HepG2 (cell line): ENCODE measurements at regions not wholly inside any gene's neighbourhood (a gene's known extent, or its start where the extent isn't known, plus 50 kb on each side); places are given as distances from the start of the nearest gene placed in this dataset.
"Not testable (repeated sequence)": the region's sequence is repeated elsewhere in the genome, so short reads cannot be mapped to it uniquely, and the experiment has no call there.

Source experiments
- ATAC-seq: fragments of 200-7000 bp; cut with Tn5 transposase; 3 replicates; pipeline ENCODE4 v1.9.1; 2020; ENCODE audit warnings: mild to moderate bottlenecking, moderate library complexity
- BruUV-seq: library from RNA; stranded (reverse); fragments of 400-500 nt; replicated peaks from 2 replicates; lab custom pipeline; 2021; lab: Mats Ljungman, UMichigan
- CTCF ChIA-PET: fragments of 300-600 bp; formaldehyde crosslinking; extraction: SDS; loops from one replicate; lab custom pipeline; 2021; ENCODE audit warnings: low total read pairs, inconsistent platforms, low intra/inter-chr PET ratio; lab: Yijun Ruan, JAX
- POLR2A ChIA-PET: fragments of 350-600 bp; sonication (Branson Sonifier 250); formaldehyde crosslinking; loops from one replicate; lab custom pipeline; 2020; ENCODE audit warnings: antibody characterized with exemption, inconsistent platforms; lab: Yijun Ruan, JAX
- DNase-seq: peaks from one replicate; pipeline ENCODE4 v3.0.0-alpha.2; 2015; ENCODE audit warnings: low spot score
- FAIRE-seq: peaks from 3 replicates; lab custom pipeline; 2011; peaks lifted over from hg19 to GRCh38; lab: Jason Lieb, UNC
- H2AFZ ChIP-seq: one replicate; pipeline ENCODE4 v1.6.1; 2011; ENCODE audit warnings: low read length, inconsistent platforms
- H3K27ac ChIP-seq: fragments of 300-600 bp; 3 replicates; pipeline ENCODE4 v1.8.0; 2011; ENCODE audit warnings: mixed run types, mild to moderate bottlenecking, mixed read lengths, low read length, inconsistent platforms; ENCODE audit not compliant: insufficient read depth; ENCODE audit errors: extremely low read length
- H3K27me3 ChIP-seq, 2 experiments: fragments of 200-600 bp in 1 of 2; 2 replicates in 1 of 2; 3 replicates in 1 of 2; pipeline versions ENCODE4 v1.6.0 to v1.8.0; 2011; ENCODE audit warnings: low read length in 2 of 2, mild to moderate bottlenecking in 2 of 2, moderate library complexity in 2 of 2, inconsistent platforms in 1 of 2; ENCODE audit not compliant: insufficient read depth in 2 of 2, control insufficient read depth in 1 of 2
- H3K36me3 ChIP-seq, 2 experiments: fragments of 200-600 bp in 1 of 2; replicated peaks in 1 of 2; 2 replicates in 1 of 2; 3 replicates in 1 of 2; pipeline versions ENCODE4 v1.5.1 to v1.8.0; 2011; ENCODE audit warnings: low read length in 2 of 2, inconsistent platforms in 1 of 2; ENCODE audit not compliant: insufficient read depth in 2 of 2, control insufficient read depth in 1 of 2
- H3K4me1 ChIP-seq: 2 replicates; pipeline ENCODE4 v1.5.1; 2012; ENCODE audit warnings: low read length, inconsistent platforms; ENCODE audit not compliant: insufficient read depth
- H3K4me2 ChIP-seq: 2 replicates; pipeline ENCODE4 v1.6.0; 2011; ENCODE audit warnings: low read depth, low read length, inconsistent platforms
- H3K4me3 ChIP-seq, 3 experiments: fragments of 200-600 bp in 1 of 3; sonication (generic), shearing (Covaris generic) in 1 of 3; replicated peaks in 1 of 3; 2 replicates each; pipeline ENCODE4 v1.5.1; 2011 to 2016; ENCODE audit warnings: low read length in 3 of 3, inconsistent platforms in 2 of 3, low read depth in 2 of 3, mild to moderate bottlenecking in 2 of 3, control low read depth in 1 of 3, mixed read lengths in 1 of 3; ENCODE audit not compliant: insufficient read depth in 1 of 3
- H3K79me2 ChIP-seq: one replicate; pipeline ENCODE4 v1.6.1; 2011; ENCODE audit warnings: low read length, inconsistent platforms; ENCODE audit not compliant: insufficient read depth
- H3K9ac ChIP-seq: 2 replicates; pipeline ENCODE4 v1.6.0; 2011; ENCODE audit warnings: mild to moderate bottlenecking, low read depth, low read length, inconsistent platforms; ENCODE audit not compliant: insufficient read depth
- H3K9me3 ChIP-seq: 2 replicates; pipeline ENCODE4 v1.5.1; 2012; ENCODE audit warnings: mild to moderate bottlenecking, low read length
- H4K20me1 ChIP-seq: 2 replicates; pipeline ENCODE4 v1.6.0; 2011; ENCODE audit warnings: inconsistent platforms, mild to moderate bottlenecking, low read length, moderate library complexity; ENCODE audit not compliant: insufficient read depth
- AHDC1 ChIP-seq: sonication (generic); formaldehyde crosslinking; IDR thresholded peaks from 2 replicates; pipeline ENCODE4 v1.5.1; 2020; ENCODE audit warnings: mild to moderate bottlenecking, missing genetic modification reagents, borderline replicate concordance
- FOSL2 ChIP-seq: sonication (generic); formaldehyde crosslinking; IDR thresholded peaks from 2 replicates; pipeline ENCODE4 v1.4.0; 2020; ENCODE audit warnings: missing genetic modification reagents
- HES4 ChIP-seq: sonication (generic); formaldehyde crosslinking; IDR thresholded peaks from 2 replicates; pipeline ENCODE4 v1.9.0; 2021; ENCODE audit warnings: mild to moderate bottlenecking, missing genetic modification reagents, borderline replicate concordance
- SAP130 ChIP-seq: IDR thresholded peaks from 2 replicates; pipeline ENCODE4 v1.6.1; 2016; ENCODE audit warnings: low read depth
- SMARCE1 ChIP-seq: fragments of 450-650 bp; IDR thresholded peaks from 2 replicates; pipeline ENCODE4 v1.6.1; 2017; ENCODE audit warnings: borderline replicate concordance
- SRSF1 ChIP-seq: fragments of 200-400 bp; formaldehyde crosslinking; optimal IDR thresholded peaks from 2 replicates; pipeline ENCODE3; 2017; ENCODE audit warnings: mild to moderate bottlenecking, low read depth, low read length, moderate library complexity
- ZNF562 ChIP-seq: sonication (generic); formaldehyde crosslinking; IDR thresholded peaks from 2 replicates; pipeline ENCODE4 v1.8.0; 2022; ENCODE audit warnings: missing genetic modification reagents, borderline replicate concordance
- ZSCAN9 ChIP-seq: IDR thresholded peaks from 2 replicates; pipeline ENCODE4 v1.6.1; 2016; ENCODE audit warnings: borderline replicate concordance
- WGBS: methylation state at CpG from one replicate; pipeline ENCODE4 v1.1.6; 2017; ENCODE audit warnings: low lambda C conversion rate; 5-methylcytosine and 5-hydroxymethylcytosine counted together
- in situ Hi-C: cut with HindIII; loops from 2 replicates; pipeline ENCODE4 v1.10.0; 2017; ENCODE audit warnings: low pct_unique_long_range_greater_than_20kb; ENCODE audit not compliant: extremely low pct_ligation_motif_present
- intact Hi-C: fragments of 100-400 bp; cut with micrococcal nuclease; formaldehyde crosslinking; loops from one replicate; pipeline ENCODE4 v1.10.0; 2022; ENCODE audit not compliant: unreplicated experiment

GRCh38 chr21:19540287-19540686 is 1136.7 kb upstream of the TMPRSS15 start (continued):
- TF ChIP-seq ZNF562 (CRISPR knock-in tag), result no peak
- no peak for TF ChIP-seq SAP130
- no peak for TF ChIP-seq HES4 (CRISPR knock-in tag)
- TF ChIP-seq SRSF1, result no peak
- TF ChIP-seq SMARCE1, result no peak

- no peak for FAIRE-seq
- no TSS peak for BruUV-seq
- Histone ChIP-seq H4K20me1 (no peaks in the 10 kb centered on the region), H3K36me3 (no peaks in the 10 kb centered on the region), H3K4me1 (no peaks in the 10 kb centered on the region), H3K4me2 (no peak overlapping the region), H3K4me3 (no peak overlapping the region), H3K27me3 (no peaks in the 10 kb centered on the region), H3K9ac (no peak overlapping the region), H3K79me2 (no peaks in the 10 kb centered on the region), H3K9me3 (peaks cover 84% of the 10 kb centered on the region), H3K27ac (no peak overlapping the region), H2AFZ (no peak overlapping the region)
- DNase-seq, result peak; percentile 3
- ATAC-seq, result peak; percentile 49; the same call in 1 of the 3 replicates
- in situ Hi-C loops, result no loop called here
- CTCF ChIA-PET, result no interaction called here
- POLR2A ChIA-PET, result no interaction called here
- intact Hi-C loops, result no loop called here
- WGBS, result 13% methylated on average over 2 of the region's 2 CpGs
- peak; percentile 74 for TF ChIP-seq FOSL2 (CRISPR knock-in tag)
- 0 out of 2 replicates have a peak, but pooled peaks have one; percentile 17 for TF ChIP-seq AHDC1 (CRISPR knock-in tag)
- TF ChIP-seq ZSCAN9, result no peak
Observed at GRCh38 chr21:19541602-19542001, 1138.0 kb upstream of the TMPRSS15 start.

DNA sequence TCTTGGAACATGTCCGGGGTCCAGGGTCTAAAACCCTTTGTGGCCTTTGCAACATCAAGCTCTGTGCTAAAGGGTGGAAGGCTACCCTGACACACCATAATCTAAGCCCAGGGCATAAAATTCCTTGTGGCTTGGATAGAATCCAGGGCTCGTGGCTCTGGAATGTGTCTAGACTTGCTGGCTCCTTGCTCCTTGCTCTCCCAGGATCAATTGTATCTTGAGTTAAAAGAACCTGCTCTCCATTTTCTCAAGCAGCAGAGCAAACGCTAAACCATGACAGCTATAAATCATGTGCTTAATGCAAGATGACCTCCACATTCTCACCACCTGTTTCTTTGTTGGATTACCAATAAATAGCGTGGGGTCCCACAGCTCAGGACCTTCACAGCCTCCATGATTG is 1140.9 kb upstream of the TMPRSS15 start:
- BruUV-seq, CTCF ChIA-PET: not testable (repeated sequence)
- H3K9me3 ChIP-seq, result peaks cover 91% of the 10 kb centered on the region

More for the DNA sequence above, 1140.9 kb upstream of the TMPRSS15 start:
- H2AFZ ChIP-seq, H3K27ac ChIP-seq, in situ Hi-C loops, POLR2A ChIA-PET, H3K79me2 ChIP-seq, H3K9ac ChIP-seq, H3K4me3 ChIP-seq, H4K20me1 ChIP-seq, H3K4me1 ChIP-seq, DNase-seq, H3K36me3 ChIP-seq, intact Hi-C loops, H3K27me3 ChIP-seq, ATAC-seq, H3K4me2 ChIP-seq, FAIRE-seq: not testable (repeated sequence)
- WGBS, result 0% methylated on average over 3 of the region's 4 CpGs
